ENCODE measurements at regions not wholly inside any gene's neighbourhood (a gene's known extent, or its start where the extent isn't known, plus 50 kb on each side); places are given as distances from the start of the nearest gene placed in this dataset.

- Histone ChIP-seq H4K20me1 (ENCODE audit: insufficient read depth) (no peaks in the 10 kb centered on the region), H3K9me2 (ENCODE audit: insufficient read depth) (no peaks in the 10 kb centered on the region), H3K9me3 (ENCODE audit: low read depth) (no peaks in the 10 kb centered on the region), H3K9ac (no peak overlapping the region), H3K36me3 (ENCODE audit: low read depth) (no peaks in the 10 kb centered on the region), H3F3A (ENCODE audit: insufficient read depth) (no peaks in the 10 kb centered on the region), H3K27ac (no peak overlapping the region), H2AFZ (no peak overlapping the region), H3K4me2 (ENCODE audit: unreplicated experiment) (no peak overlapping the region), H3K4me3 (no peak overlapping the region), H3K27me3 (replicated peaks; ENCODE audit: insufficient read depth) (no peaks in the 10 kb centered on the region), H3K79me2 (ENCODE audit: insufficient read depth) (no peaks in the 10 kb centered on the region), H3K4me1 (ENCODE audit: insufficient read depth) (no peaks in the 10 kb centered on the region)
- no peak for TF ChIP-seq EZH2 (IDR thresholded peaks at IDR 0.05; ENCODE audit: insufficient read depth, poor library complexity, severe bottlenecking)
- TF ChIP-seq EZH2phosphoT487 (IDR thresholded peaks at IDR 0.05; ENCODE audit: insufficient read depth, low read depth) = no peak
- in situ Hi-C loops (cut with MboI) = no loop called here
- WGBS, 2 experiments (ENCODE audit: low coverage in 1 of 2, low lambda C conversion rate in 2 of 2, missing lambda C conversion rate in 2 of 2) = 24 to 41% methylated on average over 3 of the region's 3 CpGs
- DNase-seq = no peak
These were observed 205.0 kb upstream of the DMD start for GRCh38 chrX:33416273-33416805.

DNA sequence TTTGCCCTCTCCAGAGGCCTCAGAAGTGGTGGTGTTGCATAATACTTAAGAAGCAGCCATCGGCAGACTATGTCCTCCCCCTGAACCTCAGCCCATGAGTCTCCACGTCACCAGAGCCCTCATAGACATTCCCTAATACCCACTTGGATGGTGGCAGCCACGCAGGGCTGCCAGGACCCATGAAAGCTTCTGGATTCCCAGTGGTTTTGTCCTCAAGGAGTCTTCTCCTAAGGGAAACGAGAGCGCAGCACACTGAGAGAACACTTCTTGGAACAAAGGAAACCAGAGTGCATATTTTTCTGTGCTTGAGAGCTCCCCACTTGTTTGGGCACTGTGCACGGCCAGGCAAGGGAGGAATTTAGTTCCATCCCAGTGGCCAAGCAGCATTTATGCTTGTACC, 204.1 kb upstream of the DMD start:
- TF ChIP-seq EZH2phosphoT487 (IDR thresholded peaks at IDR 0.05; ENCODE audit: insufficient read depth, low read depth) (no peak), EZH2 (IDR thresholded peaks at IDR 0.05; ENCODE audit: insufficient read depth, poor library complexity, severe bottlenecking) (no peak)
- no peak for DNase-seq
- Histone ChIP-seq H3K79me2 (ENCODE audit: insufficient read depth) (no peaks in the 10 kb centered on the region), H3K4me2 (ENCODE audit: unreplicated experiment) (no peak overlapping the region), H4K20me1 (ENCODE audit: insufficient read depth) (no peaks in the 10 kb centered on the region), H3K9me2 (ENCODE audit: insufficient read depth) (no peaks in the 10 kb centered on the region), H3K9ac (no peak overlapping the region), H2AFZ (no peak overlapping the region), H3K9me3 (ENCODE audit: low read depth) (no peaks in the 10 kb centered on the region), H3F3A (ENCODE audit: insufficient read depth) (no peaks in the 10 kb centered on the region), H3K4me1 (ENCODE audit: insufficient read depth) (no peaks in the 10 kb centered on the region), H3K27ac (no peak overlapping the region), H3K36me3 (ENCODE audit: low read depth) (no peaks in the 10 kb centered on the region), H3K4me3 (no peak overlapping the region), H3K27me3 (replicated peaks; ENCODE audit: insufficient read depth) (no peaks in the 10 kb centered on the region)
- in situ Hi-C loops (cut with MboI) = no loop called here
- WGBS, 2 experiments (ENCODE audit: low coverage in 1 of 2, low lambda C conversion rate in 2 of 2, missing lambda C conversion rate in 2 of 2) = 19 to 22% methylated on average over 6 of the region's 6 CpGs

GRCh38 chrX:33385546-33385945, 174.2 kb upstream of the DMD start:
- in situ Hi-C loops (cut with MboI) = no loop called here
- no peak for DNase-seq
- Histone ChIP-seq H3K9me3 (ENCODE audit: low read depth) (no peaks in the 10 kb centered on the region), H3K36me3 (ENCODE audit: low read depth) (no peaks in the 10 kb centered on the region), H3K79me2 (ENCODE audit: insufficient read depth) (no peaks in the 10 kb centered on the region), H3K4me2 (ENCODE audit: unreplicated experiment) (no peak overlapping the region), H4K20me1 (ENCODE audit: insufficient read depth) (no peaks in the 10 kb centered on the region), H3K4me3 (no peak overlapping the region), H3K27ac (no peak overlapping the region), H3K9me2 (ENCODE audit: insufficient read depth) (no peaks in the 10 kb centered on the region), H3K4me1 (ENCODE audit: insufficient read depth) (no peaks in the 10 kb centered on the region), H3K27me3 (replicated peaks; ENCODE audit: insufficient read depth) (no peaks in the 10 kb centered on the region), H2AFZ (no peak overlapping the region), H3K9ac (no peak overlapping the region), H3F3A (ENCODE audit: insufficient read depth) (no peaks in the 10 kb centered on the region)
- no peak for TF ChIP-seq EZH2 (IDR thresholded peaks at IDR 0.05; ENCODE audit: insufficient read depth, poor library complexity, severe bottlenecking)
- TF ChIP-seq EZH2phosphoT487 (IDR thresholded peaks at IDR 0.05; ENCODE audit: insufficient read depth, low read depth) = no peak
- 3 to 4% methylated on average over 2 of the region's 2 CpGs for WGBS, 2 experiments (ENCODE audit: low coverage in 1 of 2, low lambda C conversion rate in 2 of 2, missing lambda C conversion rate in 2 of 2)

- WGBS, 2 experiments (ENCODE audit: low coverage in 1 of 2, low lambda C conversion rate in 2 of 2, missing lambda C conversion rate in 2 of 2) = 5 to 6% methylated on average over 4 of the region's 4 CpGs
These were observed 168.5 kb upstream of the DMD start for GRCh38 chrX:33379839-33380238.

DNA sequence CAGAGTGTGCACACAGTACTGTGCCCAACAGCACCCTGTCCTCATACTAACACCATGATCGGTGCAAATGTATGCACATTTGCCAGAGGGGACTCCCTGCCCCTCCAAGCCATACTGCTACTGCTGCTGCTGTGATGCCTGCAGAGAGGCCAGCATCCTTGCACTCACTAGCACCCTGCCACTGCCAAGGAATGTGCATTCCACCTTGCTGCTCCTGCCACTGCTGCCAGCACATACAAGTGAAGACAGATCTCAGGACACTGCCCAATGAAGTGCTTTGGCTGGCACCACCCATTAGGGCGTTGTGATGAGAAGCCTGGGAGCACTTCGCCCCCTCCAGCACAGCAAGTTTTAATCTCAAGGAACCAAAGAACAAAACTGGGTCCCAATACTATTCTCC, 146.3 kb upstream of the DMD start:
- no peaks in the 10 kb centered on the region for H3K9me2 ChIP-seq (ENCODE audit: insufficient read depth)
- no peaks in the 10 kb centered on the region for H3K36me3 ChIP-seq (ENCODE audit: low read depth)
- H3K4me1 ChIP-seq (ENCODE audit: insufficient read depth) = no peaks in the 10 kb centered on the region
- no peaks in the 10 kb centered on the region for H3K9me3 ChIP-seq (ENCODE audit: low read depth)
- H3K27ac ChIP-seq = no peak overlapping the region
- H3K4me3 ChIP-seq = no peak overlapping the region
- H3K79me2 ChIP-seq (ENCODE audit: insufficient read depth) = no peaks in the 10 kb centered on the region
- no peak for DNase-seq
- no peaks in the 10 kb centered on the region for H3F3A ChIP-seq (ENCODE audit: insufficient read depth)
- H4K20me1 ChIP-seq (ENCODE audit: insufficient read depth) = no peaks in the 10 kb centered on the region
- no peaks in the 10 kb centered on the region for H3K27me3 ChIP-seq (replicated peaks; ENCODE audit: insufficient read depth)
- in situ Hi-C loops (cut with MboI) = no loop called here
- 0 to 6% methylated on average over 2 to 3 of the region's 3 CpGs for WGBS, 2 experiments (ENCODE audit: low coverage in 1 of 2, low lambda C conversion rate in 2 of 2, missing lambda C conversion rate in 2 of 2)
- H3K9ac ChIP-seq = no peak overlapping the region
- no peak overlapping the region for H3K4me2 ChIP-seq (ENCODE audit: unreplicated experiment)
- H2AFZ ChIP-seq = no peak overlapping the region
- TF ChIP-seq EZH2phosphoT487 (IDR thresholded peaks at IDR 0.05; ENCODE audit: insufficient read depth, low read depth) = no peak
- TF ChIP-seq EZH2 (IDR thresholded peaks at IDR 0.05; ENCODE audit: insufficient read depth, poor library complexity, severe bottlenecking) = no peak

More at GRCh38 chrX:33379839-33380238, 168.5 kb upstream of the DMD start:
- no peak for TF ChIP-seq EZH2 (IDR thresholded peaks at IDR 0.05; ENCODE audit: insufficient read depth, poor library complexity, severe bottlenecking)
- no peak for TF ChIP-seq EZH2phosphoT487 (IDR thresholded peaks at IDR 0.05; ENCODE audit: insufficient read depth, low read depth)
- Histone ChIP-seq H3F3A (ENCODE audit: insufficient read depth) (no peaks in the 10 kb centered on the region), H3K36me3 (ENCODE audit: low read depth) (no peaks in the 10 kb centered on the region), H4K20me1 (ENCODE audit: insufficient read depth) (no peaks in the 10 kb centered on the region), H3K79me2 (ENCODE audit: insufficient read depth) (no peaks in the 10 kb centered on the region), H3K9me3 (ENCODE audit: low read depth) (no peaks in the 10 kb centered on the region), H3K4me2 (ENCODE audit: unreplicated experiment) (no peak overlapping the region), H3K27ac (no peak overlapping the region), H3K4me1 (ENCODE audit: insufficient read depth) (no peaks in the 10 kb centered on the region), H3K9me2 (ENCODE audit: insufficient read depth) (no peaks in the 10 kb centered on the region), H3K27me3 (replicated peaks; ENCODE audit: insufficient read depth) (no peaks in the 10 kb centered on the region), H2AFZ (no peak overlapping the region), H3K4me3 (no peak overlapping the region), H3K9ac (no peak overlapping the region)
- no peak for DNase-seq
- in situ Hi-C loops (cut with MboI) = no loop called here

Data from GM23248 (cell line).